Urothelium cell line (cell line): ENCODE measurements at regions not wholly inside any gene's neighbourhood (a gene's known extent, or its start where the extent isn't known, plus 50 kb on each side); places are given as distances from the start of the nearest gene placed in this dataset.
"Not testable (repeated sequence)": the region's sequence is repeated elsewhere in the genome, so short reads cannot be mapped to it uniquely, and the experiment has no call there.

Experiments used
- DNase-seq: peaks from one replicate; pipeline ENCODE4 v3.0.0; 2011; ENCODE audit warnings: low spot score, mixed read lengths
- FAIRE-seq: peaks from 2 replicates; lab custom pipeline; 2011; peaks lifted over from hg19 to GRCh38; lab: Jason Lieb, UNC

- peak; percentile 32 for FAIRE-seq
- DNase-seq: no peak
Observed at GRCh38 chr7:4436936-4437335, 245.2 kb upstream of the FOXK1 start.

GRCh38 chr7:4437916-4438315 lies 244.2 kb upstream of the FOXK1 start:
- no peak for FAIRE-seq
- no peak for DNase-seq

- DNase-seq (no peak), FAIRE-seq (no peak)
Observed at GRCh38 chr7:4438723-4439245, 243.3 kb upstream of the FOXK1 start.

- peak; percentile 92 for FAIRE-seq
- no peak for DNase-seq
Observed at GRCh38 chr7:4439444-4439843, 242.7 kb upstream of the FOXK1 start.

GRCh38 chr7:4444106-4444505 lies 238.0 kb upstream of the FOXK1 start:
- DNase-seq (no peak), FAIRE-seq (peak; percentile 56)

GRCh38 chr7:4445777-4446176 lies 236.3 kb upstream of the FOXK1 start:
- DNase-seq: no peak
- FAIRE-seq: peak; percentile 100

GRCh38 chr7:4449263-4449662 lies 232.8 kb upstream of the FOXK1 start:
- peak; percentile 95 for FAIRE-seq

GRCh38 chr7:4450483-4450882 lies 231.6 kb upstream of the FOXK1 start:
- FAIRE-seq: peak; percentile 84

More at GRCh38 chr7:4449263-4449662, 232.8 kb upstream of the FOXK1 start:
- no peak for DNase-seq

GRCh38 chr7:4460597-4460996 lies 221.5 kb upstream of the FOXK1 start:
- DNase-seq (no peak), FAIRE-seq (peak; percentile 5)

More at GRCh38 chr7:4450483-4450882, 231.6 kb upstream of the FOXK1 start:
- DNase-seq: no peak

- DNase-seq (no peak), FAIRE-seq (no peak)
Observed at GRCh38 chr7:4461531-4461930, 220.6 kb upstream of the FOXK1 start.

GRCh38 chr7:4468320-4469102 lies 213.6 kb upstream of the FOXK1 start:
- FAIRE-seq: peak; percentile 95

GRCh38 chr7:4470246-4470645 lies 211.8 kb upstream of the FOXK1 start:
- no peak for DNase-seq
- FAIRE-seq: peak; percentile 5

More at GRCh38 chr7:4468320-4469102, 213.6 kb upstream of the FOXK1 start:
- DNase-seq: no peak

- DNase-seq (no peak), FAIRE-seq (peak; percentile 85)
Observed at GRCh38 chr7:4472728-4473127, 209.4 kb upstream of the FOXK1 start.

- FAIRE-seq (peak; percentile 93), DNase-seq (peak; percentile 93)
Observed at GRCh38 chr7:4479367-4480039, 202.6 kb upstream of the FOXK1 start.

GRCh38 chr7:4480131-4480530 lies 202.0 kb upstream of the FOXK1 start:
- FAIRE-seq, DNase-seq: not testable (repeated sequence)

- FAIRE-seq: peak; percentile 50
- no peak for DNase-seq
Observed at GRCh38 chr7:4483851-4484250, 198.2 kb upstream of the FOXK1 start.

GRCh38 chr7:4484545-4484944 lies 197.6 kb upstream of the FOXK1 start:
- DNase-seq (no peak), FAIRE-seq (no peak)

- DNase-seq (no peak), FAIRE-seq (peak; percentile 20)
Observed at GRCh38 chr7:4486907-4487306, 195.2 kb upstream of the FOXK1 start.

GRCh38 chr7:4496911-4497310 lies 185.2 kb upstream of the FOXK1 start:
- DNase-seq, FAIRE-seq: not testable (repeated sequence)

- no peak for DNase-seq
- FAIRE-seq: no peak
Observed at GRCh38 chr7:4500812-4501211, 181.3 kb upstream of the FOXK1 start.

GRCh38 chr7:4507886-4508285 lies 174.2 kb upstream of the FOXK1 start:
- DNase-seq: not testable (repeated sequence)
- peak; percentile 63 for FAIRE-seq

GRCh38 chr7:4513450-4513849 lies 168.6 kb upstream of the FOXK1 start:
- DNase-seq: no peak
- FAIRE-seq: peak; percentile 23
